GM12878 (cell line): ENCODE measurements at regions not wholly inside any gene's neighbourhood (a gene's known extent, or its start where the extent isn't known, plus 50 kb on each side); places are given as distances from the start of the nearest gene placed in this dataset.
"Not testable (repeated sequence)": the region's sequence is repeated elsewhere in the genome, so short reads cannot be mapped to it uniquely, and the experiment has no call there.

Source experiments
- ATAC-seq: fragments of 200-7000 bp; cut with Tn5 transposase; 3 replicates; pipeline ENCODE4 v1.9.1; 2020; ENCODE audit warnings: mild to moderate bottlenecking, moderate library complexity
- BruUV-seq: library from RNA; stranded (reverse); fragments of 400-500 nt; replicated peaks from 2 replicates; lab custom pipeline; 2021; lab: Mats Ljungman, UMichigan
- CTCF ChIA-PET: fragments of 300-600 bp; sonication (Branson Sonifier 250); formaldehyde crosslinking; extraction: SDS; loops from one replicate; lab custom pipeline; 2021; ENCODE audit warnings: inconsistent platforms; lab: Yijun Ruan, JAX
- POLR2A ChIA-PET: fragments of 350-600 bp; formaldehyde crosslinking; extraction: SDS; loops from one replicate; lab custom pipeline; 2021; ENCODE audit warnings: inconsistent platforms; lab: Charles Lee
- RAD21 ChIA-PET: fragments of 300-600 bp; sonication (Branson Sonifier 250); formaldehyde crosslinking; loops from one replicate; lab custom pipeline; 2023; ENCODE audit warnings: antibody characterized with exemption; ENCODE audit not compliant: unreplicated experiment; lab: Charles Lee
- SMC1A ChIA-PET: fragments of 300-600 bp; sonication (Branson Sonifier 250); formaldehyde crosslinking; loops from one replicate; lab custom pipeline; 2023; ENCODE audit not compliant: unreplicated experiment, uncharacterized antibody; lab: Charles Lee
- DNase-seq: peaks from one replicate; pipeline ENCODE4 v3.0.0-alpha.2; 2011; ENCODE audit warnings: low read depth, low spot score
- FAIRE-seq: peaks from 3 replicates; lab custom pipeline; 2011; peaks lifted over from hg19 to GRCh38; lab: Jason Lieb, UNC
- H2AFZ ChIP-seq: 2 replicates; pipeline ENCODE4 v1.6.0; 2011; ENCODE audit warnings: low read depth, low read length, control low read depth; ENCODE audit not compliant: control insufficient read depth
- H3K27ac ChIP-seq: 2 replicates; pipeline ENCODE4 v1.5.1; 2011; ENCODE audit warnings: control low read depth; ENCODE audit not compliant: control insufficient read depth, insufficient read depth
- H3K27me3 ChIP-seq, 2 experiments: replicated peaks in 1 of 2; 2 replicates each; pipeline versions ENCODE4 v1.6.0 to v1.6.1; 2011; ENCODE audit warnings: low read length in 1 of 2; ENCODE audit not compliant: control insufficient read depth in 2 of 2, insufficient read depth in 2 of 2
- H3K36me3 ChIP-seq, 2 experiments: 2 replicates each; pipeline ENCODE4 v1.5.1; 2011; ENCODE audit warnings: low read length in 1 of 2; ENCODE audit not compliant: control insufficient read depth in 2 of 2, insufficient read depth in 2 of 2
- H3K4me1 ChIP-seq: 2 replicates; pipeline ENCODE4 v1.6.1; 2011; ENCODE audit warnings: mild to moderate bottlenecking, low read length, moderate library complexity, mixed read lengths; ENCODE audit not compliant: control insufficient read depth, insufficient read depth
- H3K4me2 ChIP-seq: 2 replicates; pipeline ENCODE4 v1.6.0; 2011; ENCODE audit warnings: control low read depth; ENCODE audit not compliant: control insufficient read depth, insufficient read depth
- H3K4me3 ChIP-seq: fragments of 200-600 bp; sonication (generic); 2 replicates; pipeline ENCODE4 v1.5.1; 2016
- H3K79me2 ChIP-seq: 2 replicates; pipeline ENCODE4 v1.6.0; 2011; ENCODE audit warnings: low read length; ENCODE audit not compliant: control insufficient read depth, insufficient read depth
- H3K9ac ChIP-seq: 2 replicates; pipeline ENCODE4 v1.8.0; 2011; ENCODE audit warnings: low read length, control low read depth, mixed read lengths; ENCODE audit not compliant: control insufficient read depth, insufficient read depth
- H3K9me3 ChIP-seq: replicated peaks from 3 replicates; pipeline ENCODE4 v1.5.1; 2011; ENCODE audit warnings: mild to moderate bottlenecking, low read length; ENCODE audit not compliant: control insufficient read depth, insufficient read depth
- H4K20me1 ChIP-seq: 2 replicates; pipeline ENCODE4 v1.6.0; 2011; ENCODE audit not compliant: control insufficient read depth, insufficient read depth
- LARP7 ChIP-seq: fragments of 450-650 bp; IDR thresholded peaks from 2 replicates; pipeline ENCODE4 v1.6.1; 2017; ENCODE audit warnings: mild to moderate bottlenecking
- ZBTB4 ChIP-seq: fragments of 450-650 bp; formaldehyde crosslinking; IDR thresholded peaks from 2 replicates; pipeline ENCODE4 v1.4.0; 2022; ENCODE audit warnings: mild to moderate bottlenecking, moderate library complexity
- WGBS: methylation state at CpG from one replicate; pipeline ENCODE4 v1.1.6; 2016; ENCODE audit warnings: low lambda C conversion rate; ENCODE audit not compliant: insufficient replicate concordance, insufficient coverage; ENCODE audit errors: missing lambda C conversion rate; 5-methylcytosine and 5-hydroxymethylcytosine counted together
- in situ Hi-C: fragments of 300-500 bp; cut with MboI; formaldehyde crosslinking; loops from 9 replicates; pipeline ENCODE4 v1.14.3; 2018; ENCODE audit warnings: mixed read lengths
- intact Hi-C: fragments of 100-400 bp; cut with micrococcal nuclease; formaldehyde crosslinking; loops from one replicate; pipeline ENCODE4 v1.14.2; 2022; ENCODE audit not compliant: unreplicated experiment

GRCh38 chr4:173998471-173999144 is 284.9 kb downstream of the FBXO8 start:
- ChIA-PET POLR2A (no interaction called here), CTCF (no interaction called here), SMC1A (interaction anchor here (0.6 kb wide), 1 partner anchor 71 kb away, joined by 3 read pairs; no protein-coding TSS in a partner anchor), RAD21 (no interaction called here)
- H3K27me3 ChIP-seq = no peaks in the 10 kb centered on the region
- no peaks in the 10 kb centered on the region for H4K20me1 ChIP-seq
- H3K79me2 ChIP-seq = no peaks in the 10 kb centered on the region
- no peak for FAIRE-seq
- BruUV-seq = no TSS peak
- no peak overlapping the region for H3K4me3 ChIP-seq
- in situ Hi-C loops (no loop called here), intact Hi-C loops (no loop called here)
- no peak overlapping the region for H3K9ac ChIP-seq
- H3K27ac ChIP-seq = no peak overlapping the region
- whole genome bisulfite sequencing = 23% methylated on average over 6 of the region's 6 CpGs
- no peak for ATAC-seq
- no peak overlapping the region for H2AFZ ChIP-seq
- no peaks in the 10 kb centered on the region for H3K36me3 ChIP-seq
- H3K4me1 ChIP-seq = no peaks in the 10 kb centered on the region
- no peak for DNase-seq
- no peaks in the 10 kb centered on the region for H3K9me3 ChIP-seq
- TF ChIP-seq LARP7 (no peak), ZBTB4 (CRISPR knock-in tag) (no peak)
- H3K4me2 ChIP-seq = no peak overlapping the region

- BruUV-seq, H3K4me1 ChIP-seq, H4K20me1 ChIP-seq, DNase-seq, H3K9me3 ChIP-seq, SMC1A ChIA-PET, H3K4me2 ChIP-seq, RAD21 ChIA-PET, H3K4me3 ChIP-seq, H3K27ac ChIP-seq, FAIRE-seq, in situ Hi-C loops, POLR2A ChIA-PET, H3K9ac ChIP-seq, H3K79me2 ChIP-seq, ATAC-seq, H3K36me3 ChIP-seq, intact Hi-C loops, H3K27me3 ChIP-seq, H2AFZ ChIP-seq, CTCF ChIA-PET: not testable (repeated sequence)
- 27% methylated on average over 4 of the region's 4 CpGs for WGBS
Measured at GRCh38 chr4:173995779-173996178, 287.7 kb downstream of the FBXO8 start.
